HEK293T (cell line): ENCODE measurements at regions not wholly inside any gene's neighbourhood (a gene's known extent, or its start where the extent isn't known, plus 50 kb on each side); places are given as distances from the start of the nearest gene placed in this dataset.

Source experiments
- HDGF ChIP-seq: fragments of 450-650 bp; IDR thresholded peaks from 2 replicates; pipeline ENCODE4 v1.6.1; 2017; ENCODE audit warnings: antibody characterized with exemption, borderline replicate concordance
- SP1 ChIP-seq: fragments of 450-650 bp; IDR thresholded peaks from 2 replicates; pipeline ENCODE4 v1.6.1; 2017

GRCh38 chr1:67571406-67571805, 113.6 kb upstream of the GADD45A start:
- no peak for TF ChIP-seq SP1
- no peak for TF ChIP-seq HDGF
